ENCODE measurements at regions not wholly inside any gene's neighbourhood (a gene's known extent, or its start where the extent isn't known, plus 50 kb on each side); places are given as distances from the start of the nearest gene placed in this dataset.
"Not testable (repeated sequence)": the region's sequence is repeated elsewhere in the genome, so short reads cannot be mapped to it uniquely, and the experiment has no call there.

DNA sequence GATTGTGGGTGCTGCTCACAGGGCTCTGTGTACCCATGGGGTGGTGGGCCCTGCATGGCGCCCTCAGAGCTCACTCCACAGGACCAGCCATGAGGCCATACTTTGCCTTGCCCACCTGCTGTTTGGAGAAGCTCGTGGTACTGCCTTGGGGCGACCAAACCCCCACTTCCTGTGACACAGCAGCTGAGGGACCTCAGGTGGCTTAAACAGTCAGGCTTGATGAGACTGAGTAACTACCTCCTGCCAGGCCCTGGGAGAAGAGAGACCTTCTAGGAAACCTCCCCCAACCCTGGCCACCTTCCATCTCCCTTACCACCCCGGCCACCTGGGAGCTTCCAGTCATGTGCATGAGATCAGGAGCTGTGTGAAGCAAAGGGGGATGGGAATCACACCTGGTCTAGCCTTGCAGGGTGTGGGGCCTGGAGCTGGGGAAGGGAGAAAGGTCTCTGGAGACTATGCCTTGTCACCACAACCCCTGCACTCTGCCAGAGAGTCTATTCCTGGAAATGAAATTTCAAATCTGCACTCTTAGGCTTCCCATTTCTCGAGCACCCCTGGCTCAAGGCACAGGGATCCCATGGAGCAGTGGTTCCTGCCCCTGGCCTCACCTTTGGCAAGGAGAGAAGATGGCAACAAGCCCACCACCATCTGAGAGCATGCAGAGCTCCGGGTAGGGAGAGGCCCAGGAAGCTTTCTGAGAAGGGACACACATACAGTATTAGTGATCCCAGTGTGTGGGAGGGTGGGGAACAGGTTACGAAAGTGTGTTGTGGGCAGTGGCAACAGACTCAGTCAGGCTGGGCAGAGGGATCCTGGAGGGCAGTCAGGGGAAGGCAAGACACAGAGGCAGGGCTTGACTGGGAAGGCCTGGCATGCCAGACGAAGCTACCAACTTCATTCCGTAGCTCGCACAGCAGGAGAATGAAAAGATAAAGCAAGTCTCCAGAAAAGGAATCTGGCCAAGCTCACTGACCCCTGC, 125.0 kb downstream of the URI1 start:
- no peaks in the 10 kb centered on the region for H3K9me3 ChIP-seq (ENCODE audit: control insufficient read depth in 2 of 2, low read length in 2 of 2)
- H3K27me3 ChIP-seq (ENCODE audit: control insufficient read depth in 1 of 2, insufficient read depth in 2 of 2, low read length in 2 of 2) = peaks cover 2 to 4% of the 10 kb centered on the region in 2 donors
- H3K9ac ChIP-seq (ENCODE audit: low read length in 2 of 2) = no peak overlapping the region
- H3K36me3 ChIP-seq (ENCODE audit: control insufficient read depth in 2 of 2, insufficient read depth in 2 of 2, low read length in 2 of 2) = no peaks in the 10 kb centered on the region
- peaks cover under 1% of the 10 kb centered on the region for H3K4me1 ChIP-seq (ENCODE audit: control insufficient read depth, insufficient read depth, low read length)
- no peak overlapping the region for H3K27ac ChIP-seq (ENCODE audit: low read length)
- no peak overlapping the region for H3K4me3 ChIP-seq (ENCODE audit: low read length in 2 of 2)

DNA sequence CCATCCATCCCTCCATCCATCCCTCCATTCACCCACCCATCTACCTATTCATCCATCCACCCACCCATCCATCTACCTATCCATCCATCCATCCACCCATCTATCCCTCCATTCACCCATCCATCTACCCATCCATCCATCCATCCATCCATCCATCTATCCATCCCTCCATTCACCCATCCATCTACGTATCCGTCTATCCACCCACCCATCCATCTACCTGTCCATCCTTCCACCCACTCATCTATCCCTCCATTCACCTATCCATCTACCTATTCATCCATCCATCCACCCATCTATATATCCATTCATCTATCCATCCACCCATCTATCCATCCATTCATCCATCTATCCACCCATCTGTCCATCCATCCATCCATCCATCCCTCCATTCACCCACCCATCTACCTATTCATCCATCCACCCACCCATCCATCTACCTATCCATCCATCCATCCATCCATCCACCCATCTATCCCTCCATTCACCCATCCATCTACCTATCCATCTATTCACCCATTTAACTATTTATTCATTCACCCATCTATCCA, 126.0 kb downstream of the URI1 start:
- not testable (repeated sequence) for H3K9me3 ChIP-seq (ENCODE audit: control insufficient read depth in 2 of 2, low read length in 2 of 2); H3K9ac ChIP-seq (ENCODE audit: low read length in 2 of 2); H3K27me3 ChIP-seq (ENCODE audit: control insufficient read depth in 1 of 2, insufficient read depth in 2 of 2, low read length in 2 of 2); H3K4me3 ChIP-seq (ENCODE audit: low read length in 2 of 2); H3K4me1 ChIP-seq (ENCODE audit: control insufficient read depth, insufficient read depth, low read length); H3K27ac ChIP-seq (ENCODE audit: low read length); H3K36me3 ChIP-seq (ENCODE audit: control insufficient read depth in 2 of 2, insufficient read depth in 2 of 2, low read length in 2 of 2)

DNA sequence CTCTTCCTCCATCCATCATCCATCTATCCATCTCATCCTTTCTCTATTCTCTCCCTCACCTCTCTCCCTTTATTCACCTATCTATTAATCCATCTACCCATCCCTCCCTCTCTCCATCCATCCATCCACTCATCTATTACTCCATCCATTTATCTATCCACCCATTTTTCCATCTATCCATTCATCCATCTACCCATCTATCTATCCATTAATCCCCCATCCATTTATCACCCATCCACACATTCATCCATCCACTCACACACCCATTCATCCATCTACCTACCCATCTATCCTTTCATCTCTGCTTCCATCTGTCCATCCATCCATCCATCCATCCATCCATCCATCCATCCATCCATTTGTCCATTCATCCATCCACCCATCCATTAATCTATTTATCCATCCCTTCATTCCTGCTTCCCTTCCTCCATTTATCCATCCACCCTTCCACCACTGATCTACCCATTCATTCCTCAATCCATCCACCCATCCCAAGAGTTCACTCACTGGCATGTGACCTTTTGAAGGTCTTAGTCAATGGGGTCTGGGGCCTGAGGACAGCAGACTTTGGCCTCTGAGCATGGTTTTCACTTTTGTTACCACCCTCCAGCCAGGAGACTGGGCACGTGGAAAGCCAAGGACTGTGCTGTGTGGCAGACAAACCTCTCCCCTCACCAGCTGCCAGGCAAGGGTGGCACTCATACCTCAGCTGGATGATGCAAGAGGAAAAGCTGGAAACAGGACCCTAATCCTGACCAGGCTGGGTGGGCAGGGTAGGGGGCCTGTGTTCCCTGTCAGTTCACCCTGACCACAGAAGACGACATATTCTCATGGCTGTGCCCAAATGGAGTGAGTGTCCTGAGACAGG, 126.7 kb downstream of the URI1 start:
- Histone ChIP-seq H3K4me3 (ENCODE audit: low read length in 2 of 2) (no peak overlapping the region), H3K27me3 (ENCODE audit: control insufficient read depth in 1 of 2, insufficient read depth in 2 of 2, low read length in 2 of 2) (peaks cover 0 to 10% of the 10 kb centered on the region in 2 donors), H3K27ac (ENCODE audit: low read length) (no peak overlapping the region), H3K9me3 (ENCODE audit: control insufficient read depth in 2 of 2, low read length in 2 of 2) (no peaks in the 10 kb centered on the region), H3K36me3 (ENCODE audit: control insufficient read depth in 2 of 2, insufficient read depth in 2 of 2, low read length in 2 of 2) (no peaks in the 10 kb centered on the region), H3K4me1 (ENCODE audit: control insufficient read depth, insufficient read depth, low read length) (peaks cover 2% of the 10 kb centered on the region), H3K9ac (ENCODE audit: low read length in 2 of 2) (no peak overlapping the region)

DNA sequence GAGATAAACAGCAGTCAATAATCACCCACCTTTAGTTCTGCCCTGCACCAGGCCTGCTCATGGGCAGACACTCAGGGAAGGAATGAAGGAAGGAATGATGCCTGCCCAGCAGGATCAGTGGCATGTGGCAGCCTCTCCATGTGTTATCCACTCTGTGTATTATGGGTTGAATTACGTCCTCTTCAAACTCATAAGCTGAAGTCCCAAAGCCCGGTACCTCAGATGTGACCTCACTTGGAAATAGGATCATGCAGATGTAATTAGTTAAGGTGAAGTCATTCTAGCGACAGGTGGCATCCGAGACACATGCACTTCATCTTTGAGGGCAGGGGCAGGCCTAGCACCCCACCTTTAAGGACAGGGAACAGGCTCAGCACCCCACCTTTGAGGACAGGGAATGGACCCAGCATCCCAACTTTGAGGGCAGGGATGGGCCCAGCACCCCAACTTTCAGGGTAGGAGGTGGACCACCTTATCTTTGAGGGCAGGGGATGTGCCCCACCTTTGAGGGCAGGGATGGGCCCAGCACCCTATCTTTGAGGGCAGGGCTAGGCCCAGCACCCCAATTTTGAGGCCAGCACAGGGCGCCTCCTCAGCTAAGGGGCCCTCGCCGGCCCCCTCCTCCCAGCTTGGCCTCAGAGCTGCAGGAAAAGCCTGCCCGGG, 127.6 kb downstream of the URI1 start:
- Histone ChIP-seq H3K9me3 (ENCODE audit: control insufficient read depth in 2 of 2, low read length in 2 of 2) (no peaks in the 10 kb centered on the region), H3K27ac (ENCODE audit: low read length) (no peak overlapping the region), H3K4me1 (ENCODE audit: control insufficient read depth, insufficient read depth, low read length) (peaks cover 2% of the 10 kb centered on the region), H3K36me3 (ENCODE audit: control insufficient read depth in 2 of 2, insufficient read depth in 2 of 2, low read length in 2 of 2) (no peaks in the 10 kb centered on the region), H3K4me3 (ENCODE audit: low read length in 2 of 2) (no peak overlapping the region), H3K27me3 (ENCODE audit: control insufficient read depth in 1 of 2, insufficient read depth in 2 of 2, low read length in 2 of 2) (peaks cover 3 to 12% of the 10 kb centered on the region in 2 donors), H3K9ac (ENCODE audit: low read length in 2 of 2) (no peak overlapping the region)

DNA sequence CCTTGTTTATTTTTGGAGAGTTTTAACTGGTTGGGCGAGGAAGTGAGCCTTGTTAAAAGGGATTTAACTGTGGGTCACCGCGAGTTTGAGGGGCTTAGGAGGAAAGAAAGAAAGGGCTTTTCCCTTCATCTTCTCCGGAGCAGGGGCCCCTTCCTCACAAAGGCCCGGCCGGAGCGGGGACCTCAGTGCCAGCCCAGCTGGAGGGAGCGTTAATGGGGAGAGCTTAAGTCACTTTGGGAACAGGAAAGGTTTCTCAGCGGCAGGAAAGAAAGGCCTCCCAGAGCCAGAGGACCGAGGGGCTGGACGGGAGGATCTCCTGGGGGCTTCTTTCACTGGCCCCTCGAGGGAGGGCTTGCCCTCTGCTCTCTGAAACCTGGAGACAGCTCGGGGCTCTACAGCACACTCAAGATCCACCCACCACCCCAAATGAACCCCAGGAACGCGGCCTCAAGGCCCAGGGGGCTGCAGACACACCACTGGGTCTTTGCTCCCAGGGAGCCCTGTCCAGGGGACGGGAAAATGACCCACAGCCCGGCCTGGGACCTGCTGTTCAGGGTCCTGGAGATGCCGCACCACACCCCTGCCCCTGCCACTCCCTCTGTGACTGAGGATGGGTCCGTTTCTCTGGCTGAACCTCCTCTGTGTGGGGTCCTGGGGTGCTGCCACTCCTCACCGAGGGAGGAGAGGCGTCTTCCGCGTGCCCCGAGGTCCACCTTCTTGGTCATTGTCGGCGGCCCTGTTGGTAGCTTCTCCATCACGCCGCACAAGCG, 128.3 kb downstream of the URI1 start:
- Histone ChIP-seq H3K36me3 (ENCODE audit: control insufficient read depth in 2 of 2, insufficient read depth in 2 of 2, low read length in 2 of 2) (no peaks in the 10 kb centered on the region), H3K27ac (ENCODE audit: low read length) (no peak overlapping the region), H3K27me3 (ENCODE audit: control insufficient read depth in 1 of 2, insufficient read depth in 2 of 2, low read length in 2 of 2) (peaks cover 3 to 12% of the 10 kb centered on the region in 2 donors), H3K9ac (ENCODE audit: low read length in 2 of 2) (no peak overlapping the region), H3K4me1 (ENCODE audit: control insufficient read depth, insufficient read depth, low read length) (peaks cover 2% of the 10 kb centered on the region), H3K9me3 (ENCODE audit: control insufficient read depth in 2 of 2, low read length in 2 of 2) (no peaks in the 10 kb centered on the region), H3K4me3 (ENCODE audit: low read length in 2 of 2) (no peak overlapping the region)

DNA sequence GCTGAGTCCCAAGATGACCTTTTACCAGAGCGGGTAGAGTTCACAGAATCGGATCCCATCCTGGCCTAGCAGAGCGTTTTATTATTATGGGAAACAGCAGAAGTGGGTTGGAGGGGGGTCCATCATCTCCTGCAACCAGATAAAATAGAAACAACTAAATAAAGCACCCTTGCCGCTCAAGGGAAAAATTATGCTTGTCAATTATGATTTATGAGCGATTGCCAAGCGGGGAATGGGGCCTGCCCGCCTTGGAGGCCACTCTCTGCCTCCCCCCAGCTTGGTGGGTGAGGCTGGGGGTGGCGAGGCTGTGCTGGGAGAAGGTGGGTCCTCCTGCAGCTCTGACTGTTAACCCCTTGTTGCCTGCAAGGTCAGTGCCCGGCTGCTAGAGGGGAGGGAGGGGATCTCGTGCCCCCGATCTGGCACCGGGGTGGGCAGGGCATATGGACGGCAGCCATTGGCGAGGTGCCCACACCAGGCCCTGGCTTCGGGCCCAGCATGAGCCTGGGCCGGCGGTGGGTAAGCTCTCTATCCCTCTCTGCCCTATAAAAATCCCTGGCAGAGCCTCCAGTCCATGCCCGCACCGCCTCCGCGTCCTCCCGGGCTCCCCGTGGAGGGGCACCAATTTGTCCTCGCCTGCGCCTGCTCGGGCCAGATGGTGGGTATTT, 129.1 kb downstream of the URI1 start:
- no peak overlapping the region for H3K27ac ChIP-seq (ENCODE audit: low read length)
- H3K4me3 ChIP-seq (ENCODE audit: low read length in 2 of 2) = no peak overlapping the region
- no peaks in the 10 kb centered on the region for H3K9me3 ChIP-seq (ENCODE audit: control insufficient read depth in 2 of 2, low read length in 2 of 2)
- H3K9ac ChIP-seq (ENCODE audit: low read length in 2 of 2) = no peak overlapping the region
- peaks cover 2% of the 10 kb centered on the region for H3K4me1 ChIP-seq (ENCODE audit: control insufficient read depth, insufficient read depth, low read length)
- peaks cover 3 to 12% of the 10 kb centered on the region in 2 donors for H3K27me3 ChIP-seq (ENCODE audit: control insufficient read depth in 1 of 2, insufficient read depth in 2 of 2, low read length in 2 of 2)
- no peaks in the 10 kb centered on the region for H3K36me3 ChIP-seq (ENCODE audit: control insufficient read depth in 2 of 2, insufficient read depth in 2 of 2, low read length in 2 of 2)

DNA sequence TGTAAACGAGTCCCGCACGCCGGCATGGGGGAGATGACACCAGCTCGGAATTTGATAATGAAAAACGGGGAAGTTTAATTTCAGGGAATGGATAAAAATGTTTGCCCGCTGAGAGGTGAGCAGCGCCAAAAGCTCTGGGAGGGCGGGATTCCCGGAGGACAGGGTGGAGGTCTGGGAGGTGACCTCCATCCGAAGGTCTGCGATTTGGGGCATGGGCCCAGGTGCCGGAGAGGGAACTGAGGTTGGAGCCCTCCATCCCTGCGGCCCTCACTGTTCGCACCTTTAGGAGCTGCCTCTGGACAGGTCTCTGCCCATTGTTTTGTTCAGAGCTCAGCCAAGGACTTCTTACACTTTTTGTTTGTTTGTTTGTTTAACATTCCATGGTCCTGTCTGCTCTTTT, 129.8 kb downstream of the URI1 start:
- H3K27ac ChIP-seq (ENCODE audit: low read length) = no peak overlapping the region
- no peak overlapping the region for H3K4me3 ChIP-seq (ENCODE audit: low read length in 2 of 2)
- peaks cover 3 to 12% of the 10 kb centered on the region in 2 donors for H3K27me3 ChIP-seq (ENCODE audit: control insufficient read depth in 1 of 2, insufficient read depth in 2 of 2, low read length in 2 of 2)
- H3K4me1 ChIP-seq (ENCODE audit: control insufficient read depth, insufficient read depth, low read length) = peaks cover 2% of the 10 kb centered on the region
- H3K9me3 ChIP-seq (ENCODE audit: control insufficient read depth in 2 of 2, low read length in 2 of 2) = no peaks in the 10 kb centered on the region
- H3K9ac ChIP-seq (ENCODE audit: low read length in 2 of 2) = no peak overlapping the region
- no peaks in the 10 kb centered on the region for H3K36me3 ChIP-seq (ENCODE audit: control insufficient read depth in 2 of 2, insufficient read depth in 2 of 2, low read length in 2 of 2)

DNA sequence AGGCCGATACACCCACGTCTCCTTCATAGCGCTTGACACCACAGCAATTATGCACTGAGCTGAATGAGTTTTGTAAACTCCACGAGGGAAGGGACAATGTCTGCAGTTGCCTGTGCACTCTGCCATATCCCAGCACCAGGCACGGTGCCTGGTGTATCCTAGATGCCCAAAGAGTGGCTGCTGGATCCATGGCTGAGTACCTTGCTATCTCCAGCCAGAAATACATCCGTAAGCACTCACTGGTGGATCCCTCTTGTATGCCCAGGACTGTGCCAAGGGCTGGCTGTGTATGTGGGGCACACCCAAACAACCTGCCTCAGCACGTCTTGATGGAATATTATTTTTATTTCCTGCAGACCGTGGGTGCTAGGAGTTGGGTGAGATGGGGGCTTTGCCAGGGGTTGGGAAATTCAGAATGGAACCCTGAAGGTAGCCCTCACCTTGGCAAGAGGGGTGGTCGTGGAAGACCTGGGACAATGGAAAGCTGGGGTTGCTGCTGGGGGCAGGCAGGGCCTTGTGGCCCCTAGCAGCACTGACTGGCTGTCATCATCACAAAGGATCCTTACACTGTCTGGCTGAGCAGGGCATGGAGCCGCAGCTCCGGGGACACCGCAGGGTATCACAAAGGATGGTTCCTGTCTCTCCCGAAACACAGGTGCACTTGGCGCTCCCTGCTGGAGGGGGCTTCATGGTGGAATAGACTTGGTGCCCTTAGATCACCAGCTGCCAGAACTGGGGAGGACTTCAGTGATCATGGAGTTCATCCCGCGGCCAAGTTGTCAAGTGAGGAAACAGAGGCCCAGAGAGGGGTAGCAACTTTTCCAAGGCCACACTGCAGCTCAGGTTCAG, 131.3 kb downstream of the URI1 start:
- no peaks in the 10 kb centered on the region for H3K9me3 ChIP-seq (ENCODE audit: control insufficient read depth in 2 of 2, low read length in 2 of 2)
- no peaks in the 10 kb centered on the region for H3K36me3 ChIP-seq (ENCODE audit: control insufficient read depth in 2 of 2, insufficient read depth in 2 of 2, low read length in 2 of 2)
- H3K4me3 ChIP-seq (ENCODE audit: low read length in 2 of 2) = no peak overlapping the region
- peaks cover 2% of the 10 kb centered on the region for H3K4me1 ChIP-seq (ENCODE audit: control insufficient read depth, insufficient read depth, low read length)
- H3K9ac ChIP-seq (ENCODE audit: low read length in 2 of 2) = no peak overlapping the region
- peaks cover 3 to 12% of the 10 kb centered on the region in 2 donors for H3K27me3 ChIP-seq (ENCODE audit: control insufficient read depth in 1 of 2, insufficient read depth in 2 of 2, low read length in 2 of 2)
- H3K27ac ChIP-seq (ENCODE audit: low read length) = no peak overlapping the region

DNA sequence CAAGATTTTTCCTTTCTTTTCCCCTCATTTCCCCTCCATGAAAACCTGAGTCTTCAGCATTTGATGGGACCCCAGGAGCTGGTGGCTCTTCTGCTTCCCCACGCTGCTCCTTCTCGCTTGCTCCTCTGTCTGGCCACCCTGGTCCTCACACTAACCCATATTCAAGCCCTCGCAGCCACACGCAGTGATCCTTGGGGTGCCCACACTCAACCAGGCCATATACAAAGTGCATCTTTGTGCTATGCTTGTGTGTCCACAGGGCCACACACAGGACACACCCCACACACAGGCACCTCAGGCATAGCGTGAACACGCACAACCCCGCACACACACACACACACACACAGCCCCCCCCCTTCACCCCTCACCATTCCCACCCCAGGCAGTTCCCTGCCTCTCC, 132.1 kb downstream of the URI1 start:
- peaks cover 2% of the 10 kb centered on the region for H3K4me1 ChIP-seq (ENCODE audit: control insufficient read depth, insufficient read depth, low read length)
- no peak overlapping the region for H3K27ac ChIP-seq (ENCODE audit: low read length)
- H3K4me3 ChIP-seq (ENCODE audit: low read length in 2 of 2) = no peak overlapping the region
- peaks cover 3 to 12% of the 10 kb centered on the region in 2 donors for H3K27me3 ChIP-seq (ENCODE audit: control insufficient read depth in 1 of 2, insufficient read depth in 2 of 2, low read length in 2 of 2)
- H3K9me3 ChIP-seq (ENCODE audit: control insufficient read depth in 2 of 2, low read length in 2 of 2) = no peaks in the 10 kb centered on the region
- H3K9ac ChIP-seq (ENCODE audit: low read length in 2 of 2) = no peak overlapping the region
- no peaks in the 10 kb centered on the region for H3K36me3 ChIP-seq (ENCODE audit: control insufficient read depth in 2 of 2, insufficient read depth in 2 of 2, low read length in 2 of 2)

Data from stomach smooth muscle (tissue), 2 donors.